ENCODE measurements at regions not wholly inside any gene's neighbourhood (a gene's known extent, or its start where the extent isn't known, plus 50 kb on each side); places are given as distances from the start of the nearest gene placed in this dataset.

- no peak for TF ChIP-seq CTCF (IDR thresholded peaks at IDR 0.05; ENCODE audit: insufficient read depth, low read length)
- no peak for DNase-seq (ENCODE audit: low read depth)
- H3K4me3 ChIP-seq (ENCODE audit: low read depth, low read length): no peak overlapping the region
These were observed 149.4 kb upstream of the SNX19 start for GRCh38 chr11:131065435-131066413.

GRCh38 chr11:131066551-131066950 lies 150.3 kb upstream of the SNX19 start:
- DNase-seq (ENCODE audit: low read depth): no peak
- no peak overlapping the region for H3K4me3 ChIP-seq (ENCODE audit: low read depth, low read length)
- TF ChIP-seq CTCF (IDR thresholded peaks at IDR 0.05; ENCODE audit: insufficient read depth, low read length): no peak

GRCh38 chr11:131070365-131070764 lies 154.1 kb upstream of the SNX19 start:
- no peak overlapping the region for H3K4me3 ChIP-seq (ENCODE audit: low read depth, low read length)
- no peak for TF ChIP-seq CTCF (IDR thresholded peaks at IDR 0.05; ENCODE audit: insufficient read depth, low read length)
- no peak for DNase-seq (ENCODE audit: low read depth)

- H3K4me3 ChIP-seq (ENCODE audit: low read depth, low read length): no peak overlapping the region
- TF ChIP-seq CTCF (IDR thresholded peaks at IDR 0.05; ENCODE audit: insufficient read depth, low read length): no peak
- DNase-seq (ENCODE audit: low read depth): peak; percentile 33
These were observed 156.9 kb upstream of the SNX19 start for GRCh38 chr11:131073167-131073566.

- no peak for TF ChIP-seq CTCF (IDR thresholded peaks at IDR 0.05; ENCODE audit: insufficient read depth, low read length)
- no peak overlapping the region for H3K4me3 ChIP-seq (ENCODE audit: low read depth, low read length)
- no peak for DNase-seq (ENCODE audit: low read depth)
These were observed 158.3 kb upstream of the SNX19 start for GRCh38 chr11:131074573-131074972.

GRCh38 chr11:131077340-131077739 lies 161.1 kb upstream of the SNX19 start:
- no peak for TF ChIP-seq CTCF (IDR thresholded peaks at IDR 0.05; ENCODE audit: insufficient read depth, low read length)
- no peak overlapping the region for H3K4me3 ChIP-seq (ENCODE audit: low read depth, low read length)
- DNase-seq (ENCODE audit: low read depth): no peak
